SK-N-SH (cell line): ENCODE measurements at regions not wholly inside any gene's neighbourhood (a gene's known extent, or its start where the extent isn't known, plus 50 kb on each side); places are given as distances from the start of the nearest gene placed in this dataset.

Experiments
- CTCF ChIA-PET: fragments of 300-600, 350-600 bp; formaldehyde crosslinking; extraction: SDS; loops from one replicate; lab custom pipeline; 2021; lab: Yijun Ruan, JAX
- POLR2A ChIA-PET: fragments of 350-600 bp; sonication (Branson Sonifier 250); formaldehyde crosslinking; extraction: SDS; loops from one replicate; lab custom pipeline; 2020; ENCODE audit warnings: antibody characterized with exemption, inconsistent platforms; lab: Yijun Ruan, JAX
- DNase-seq: peaks from one replicate; pipeline ENCODE4 v3.0.0; 2012
- H2AFZ ChIP-seq: fragments of 200-600 bp; sonication (generic); 2 replicates; pipeline ENCODE4 v1.8.1; 2016; ENCODE audit warnings: antibody characterized with exemption, mild to moderate bottlenecking, low read depth
- H3F3A ChIP-seq: fragments of 200-600 bp; sonication (generic); replicated peaks from 2 replicates; pipeline ENCODE3; 2016; ENCODE audit warnings: antibody characterized with exemption, mild to moderate bottlenecking; ENCODE audit not compliant: insufficient read depth
- H3K27ac ChIP-seq, 2 experiments: fragments of 200-500 bp in 1 of 2; fragments of 200-600 bp in 1 of 2; sonication (Bioruptor generic) in 1 of 2; sonication (generic), shearing (Covaris generic) in 1 of 2; 2 replicates each; pipeline versions ENCODE4 v1.5.1 to v1.6.1; 2014 to 2016; ENCODE audit warnings: low read depth in 2 of 2, inconsistent platforms in 1 of 2, low read length in 1 of 2, mild to moderate bottlenecking in 1 of 2, mixed read lengths in 1 of 2
- H3K27me3 ChIP-seq: fragments of 200-600 bp; sonication (generic), shearing (Covaris generic); 2 replicates; pipeline ENCODE4 v1.6.1; 2016; ENCODE audit warnings: mixed run types; ENCODE audit not compliant: insufficient read depth
- H3K36me3 ChIP-seq, 2 experiments: fragments of 200-500 bp in 1 of 2; fragments of 200-600 bp in 1 of 2; sonication (Bioruptor generic) in 1 of 2; sonication (generic) in 1 of 2; replicated peaks in 1 of 2; 2 replicates each; pipeline versions ENCODE3 to v1.5.1; 2014 to 2016; ENCODE audit warnings: low read length in 1 of 2, mild to moderate bottlenecking in 1 of 2; ENCODE audit not compliant: insufficient read depth in 2 of 2, control insufficient read depth in 1 of 2
- H3K4me1 ChIP-seq, 2 experiments: fragments of 200-500 bp in 1 of 2; fragments of 200-600 bp in 1 of 2; sonication (Bioruptor generic) in 1 of 2; sonication (generic), shearing (Covaris generic) in 1 of 2; 2 replicates each; pipeline versions ENCODE4 v1.5.1 to v1.6.1; 2014 to 2016; ENCODE audit warnings: low read depth in 1 of 2, low read length in 1 of 2, mixed run types in 1 of 2; ENCODE audit not compliant: insufficient read depth in 2 of 2, control insufficient read depth in 1 of 2
- H3K4me2 ChIP-seq: fragments of 200-600 bp; sonication (generic), shearing (Covaris generic); 2 replicates; pipeline ENCODE4 v1.6.1; 2017; ENCODE audit warnings: mixed run types
- H3K4me3 ChIP-seq, 2 experiments: fragments of 200-500 bp in 1 of 2; fragments of 200-600 bp in 1 of 2; sonication (Bioruptor generic) in 1 of 2; sonication (generic), shearing (Covaris generic) in 1 of 2; 2 replicates each; pipeline versions ENCODE4 v1.5.1 to v1.8.1; 2014 to 2016; ENCODE audit warnings: low read depth in 2 of 2, inconsistent platforms in 1 of 2, low read length in 1 of 2, mild to moderate bottlenecking in 1 of 2, mixed read lengths in 1 of 2, moderate library complexity in 1 of 2
- H3K79me2 ChIP-seq: fragments of 200-600 bp; sonication (generic); 2 replicates; pipeline ENCODE4 v1.8.1; 2017; ENCODE audit warnings: mild to moderate bottlenecking; ENCODE audit not compliant: insufficient read depth
- H3K9ac ChIP-seq: fragments of 200-600 bp; sonication (generic); 2 replicates; pipeline ENCODE4 v1.6.1; 2017; ENCODE audit warnings: mixed run types
- H3K9me2 ChIP-seq: fragments of 200-600 bp; sonication (generic); 2 replicates; pipeline ENCODE4 v1.6.1; 2017; ENCODE audit warnings: mixed run types
- H3K9me3 ChIP-seq: fragments of 200-600 bp; sonication (generic); 2 replicates; pipeline ENCODE4 v1.6.1; 2017; ENCODE audit warnings: mixed run types, mild to moderate bottlenecking, moderate library complexity
- H4K20me1 ChIP-seq: fragments of 200-600 bp; sonication (generic); 2 replicates; pipeline ENCODE4 v1.6.1; 2017; ENCODE audit warnings: mild to moderate bottlenecking, mixed run types; ENCODE audit not compliant: insufficient read depth
- CHD2 ChIP-seq: fragments of 150-350 bp; IDR thresholded peaks from 2 replicates; pipeline ENCODE4 v1.6.1; 2018; ENCODE audit warnings: low read length; ENCODE audit not compliant: partially characterized antibody
- CTCF ChIP-seq: fragments of 200-600 bp; sonication (generic); IDR thresholded peaks from 2 replicates; pipeline ENCODE4 v1.6.1; 2017; ENCODE audit warnings: antibody characterized with exemption, mild to moderate bottlenecking, moderate library complexity
- ELF1 ChIP-seq: IDR thresholded peaks from 2 replicates; pipeline ENCODE4 v1.4.0; 2012
- EP300 ChIP-seq, 2 experiments: IDR thresholded peaks; 2 replicates each; pipeline versions ENCODE4 v1.4.0 to v1.6.1; 2012; ENCODE audit warnings: borderline replicate concordance in 1 of 2, low read depth in 1 of 2, low read length in 1 of 2
- FOSL2 ChIP-seq: IDR thresholded peaks from 2 replicates; pipeline ENCODE4 v1.4.0; 2012; ENCODE audit warnings: low read depth, mild to moderate bottlenecking, moderate library complexity, borderline replicate concordance
- FOXJ3 ChIP-seq: sonication (generic); formaldehyde crosslinking; IDR thresholded peaks from 2 replicates; pipeline ENCODE4 v1.5.1; 2020; ENCODE audit warnings: mild to moderate bottlenecking, missing genetic modification reagents
- GATA2 ChIP-seq: sonication (generic); formaldehyde crosslinking; IDR thresholded peaks from 2 replicates; pipeline ENCODE4 v1.5.0; 2020; ENCODE audit warnings: mild to moderate bottlenecking, missing genetic modification reagents
- IRF3 ChIP-seq: fragments of 150-350 bp; IDR thresholded peaks from 2 replicates; pipeline ENCODE4 v1.6.1; 2016; ENCODE audit warnings: mild to moderate bottlenecking, low read depth, low read length
- JUND ChIP-seq: IDR thresholded peaks from 2 replicates; pipeline ENCODE4 v1.4.0; 2012
- MEF2A ChIP-seq: IDR thresholded peaks from 2 replicates; pipeline ENCODE4 v1.4.0; 2012; ENCODE audit warnings: low read depth, borderline replicate concordance
- MXI1 ChIP-seq: IDR thresholded peaks from 2 replicates; pipeline ENCODE4 v1.6.1; 2012; ENCODE audit warnings: mild to moderate bottlenecking, low read depth, low read length, improper control_type of control experiment
- NFIC ChIP-seq: IDR thresholded peaks from 2 replicates; pipeline ENCODE4 v1.4.0; 2012; ENCODE audit warnings: borderline replicate concordance
- POLR2AphosphoS5 ChIP-seq: IDR thresholded peaks from 2 replicates; pipeline ENCODE4 v1.6.1; 2012; ENCODE audit warnings: low read depth, low read length
- RAD21 ChIP-seq: IDR thresholded peaks from 2 replicates; pipeline ENCODE4 v1.6.1; 2012; ENCODE audit warnings: mild to moderate bottlenecking, low read length
- SIN3A ChIP-seq: IDR thresholded peaks from 2 replicates; pipeline ENCODE4 v1.6.1; 2012; ENCODE audit warnings: low read depth, mild to moderate bottlenecking, low read length, moderate library complexity, borderline replicate concordance
- SMC3 ChIP-seq: IDR thresholded peaks from 2 replicates; pipeline ENCODE4 v1.6.1; 2012; ENCODE audit warnings: low read depth, low read length, improper control_type of control experiment
- TCF12 ChIP-seq: IDR thresholded peaks from 2 replicates; pipeline ENCODE4 v1.4.0; 2012
- TEAD4 ChIP-seq: IDR thresholded peaks from 2 replicates; pipeline ENCODE4 v1.4.0; 2012; ENCODE audit warnings: mild to moderate bottlenecking, borderline replicate concordance; ENCODE audit not compliant: insufficient read depth
- ZBTB33 ChIP-seq: IDR thresholded peaks from 2 replicates; pipeline ENCODE4 v1.4.0; 2012; ENCODE audit warnings: low read depth, borderline replicate concordance
- WGBS: methylation state at CpG from one replicate; pipeline ENCODE4 v1.1.6; 2017; ENCODE audit warnings: low lambda C conversion rate; 5-methylcytosine and 5-hydroxymethylcytosine counted together

DNA sequence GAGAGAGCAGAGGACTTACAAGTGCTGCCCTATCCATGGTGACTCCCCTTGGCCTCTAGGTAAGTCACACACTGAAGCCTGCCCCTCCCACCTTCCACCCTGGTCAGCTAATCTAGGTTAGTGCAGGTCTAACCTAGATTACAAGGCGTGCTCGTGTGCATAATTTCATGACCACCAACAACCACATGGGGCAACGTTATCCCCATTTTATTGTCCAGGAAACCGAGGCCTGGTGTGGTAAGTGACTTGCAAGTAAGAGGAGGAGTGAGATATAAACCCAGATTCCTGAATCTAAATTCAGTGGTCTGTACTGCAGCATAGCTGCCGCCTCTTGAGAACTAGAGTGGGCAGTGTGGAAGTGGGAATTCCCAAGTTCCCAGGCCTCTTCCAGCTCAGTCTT lies 171.1 kb downstream of the DAD1 start:
- Histone ChIP-seq H3K4me1 (peaks cover 0 to 26% of the 10 kb centered on the region in 2 experiments; a peak in 1 of 4 replicates), H4K20me1 (no peaks in the 10 kb centered on the region), H2AFZ (no peak overlapping the region), H3K4me2 (no peak overlapping the region), H3K9me2 (no peaks in the 10 kb centered on the region), H3K27ac (no peak overlapping the region), H3K36me3 (no peaks in the 10 kb centered on the region), H3K9ac (no peak overlapping the region), H3K9me3 (no peaks in the 10 kb centered on the region), H3F3A (no peaks in the 10 kb centered on the region), H3K4me3 (no peak overlapping the region), H3K79me2 (no peaks in the 10 kb centered on the region), H3K27me3 (peaks cover 13% of the 10 kb centered on the region; the same call in 1 of the 2 replicates)
- WGBS: 18% methylated on average over 5 of the region's 5 CpGs
- TF ChIP-seq JUND (no peak), EP300 (IDR thresholded peaks at IDR 0.05; ENCODE audit: borderline replicate concordance in 1 of 2, low read depth in 1 of 2, low read length in 1 of 2) (no peak), ELF1 (no peak), FOSL2 (no peak), RAD21 (no peak), SMC3 (no peak), TCF12 (no peak), ZBTB33 (no peak), TEAD4 (no peak), SIN3A (no peak), GATA2 (CRISPR knock-in tag) (no peak), MEF2A (no peak), FOXJ3 (no peak), CTCF (no peak), MXI1 (no peak), CHD2 (no peak), NFIC (no peak), IRF3 (no peak), POLR2AphosphoS5 (no peak)
- ChIA-PET POLR2A (no interaction called here), CTCF (interaction anchor here (1.6 kb wide), 1 partner anchor 9 kb away, joined by 7 read pairs; no protein-coding TSS in a partner anchor)
- DNase-seq: no peak
